ENCODE measurements at regions not wholly inside any gene's neighbourhood (a gene's known extent, or its start where the extent isn't known, plus 50 kb on each side); places are given as distances from the start of the nearest gene placed in this dataset.
"Not testable (repeated sequence)": the region's sequence is repeated elsewhere in the genome, so short reads cannot be mapped to it uniquely, and the experiment has no call there.

DNA sequence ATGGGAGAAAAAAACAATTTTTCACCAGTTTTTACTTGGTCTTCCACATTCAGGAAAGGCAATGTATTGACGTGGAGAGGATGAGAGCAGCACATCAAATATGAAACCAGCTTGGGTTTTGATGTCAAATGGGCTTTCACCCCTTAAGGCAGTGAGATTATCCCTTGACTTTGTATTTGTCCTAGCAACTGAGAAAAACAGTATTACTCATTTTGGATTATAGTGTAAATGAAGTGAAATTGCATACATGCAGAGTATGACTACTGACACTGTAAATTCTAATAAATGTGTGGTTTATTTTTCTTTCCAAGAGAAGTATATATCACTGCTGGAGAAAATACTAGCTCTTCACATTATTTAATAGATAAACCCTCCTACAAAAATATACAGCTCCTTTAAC is 863.6 kb upstream of the IGFBP7 start:
- no peaks in the 10 kb centered on the region for H3K36me3 ChIP-seq (ENCODE audit: control insufficient read depth, insufficient read depth, low read length)
- H3K4me3 ChIP-seq (ENCODE audit: low read depth, low read length): no peak overlapping the region
- intact Hi-C loops (cut with micrococcal nuclease; ENCODE audit: unreplicated experiment): no loop called here
- no peak for TF ChIP-seq CTCF (IDR thresholded peaks at IDR 0.05; ENCODE audit: insufficient read depth in 1 of 2, low read depth in 1 of 2, low read length in 1 of 2, severe bottlenecking in 1 of 2, unreplicated experiment in 1 of 2)
- H3K36me3 Mint-ChIP-seq (ENCODE audit: insufficient read depth, unreplicated experiment): no peaks in the 10 kb centered on the region
- no peaks in the 10 kb centered on the region for H3K9me3 ChIP-seq
- H3K27me3 ChIP-seq (replicated peaks; ENCODE audit: control insufficient read depth, insufficient read depth, low read length): no peaks in the 10 kb centered on the region
- no peak overlapping the region for H3K4me3 Mint-ChIP-seq (ENCODE audit: unreplicated experiment)
- H3K4me1 ChIP-seq: no peaks in the 10 kb centered on the region
- H3K27ac Mint-ChIP-seq (ENCODE audit: unreplicated experiment): no peak overlapping the region
- H3K4me1 Mint-ChIP-seq (ENCODE audit: low read depth, unreplicated experiment): no peaks in the 10 kb centered on the region
- H3K27me3 Mint-ChIP-seq (ENCODE audit: insufficient read depth, unreplicated experiment): no peaks in the 10 kb centered on the region
- ChIA-PET CTCF (no interaction called here), POLR2A (no interaction called here)
- no peaks in the 10 kb centered on the region for H3K9me3 Mint-ChIP-seq (ENCODE audit: unreplicated experiment)
- no TSS peak for BruUV-seq (replicated peaks)
- DNase-seq: no peak

DNA sequence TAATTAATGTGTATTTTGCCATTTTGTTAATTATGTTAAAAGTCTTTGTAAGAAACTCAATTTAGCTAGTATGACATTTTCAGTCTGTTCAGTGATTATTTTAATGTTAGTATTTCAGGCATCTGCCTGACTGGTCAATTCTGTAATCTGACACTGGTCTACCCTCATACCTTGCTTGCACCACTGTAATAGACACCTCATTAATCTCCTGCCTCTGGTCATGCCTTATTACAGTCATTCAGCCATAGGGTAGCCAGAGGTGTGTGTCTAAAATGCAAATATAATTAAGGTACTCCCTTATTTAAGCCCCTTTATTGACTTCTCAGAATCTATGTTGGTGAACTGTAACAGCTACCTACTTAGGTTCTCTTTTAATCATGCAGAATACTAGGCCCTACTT is 861.1 kb upstream of the IGFBP7 start:
- no peaks in the 10 kb centered on the region for H3K9me3 Mint-ChIP-seq (ENCODE audit: unreplicated experiment)
- H3K4me3 ChIP-seq (ENCODE audit: low read depth, low read length): no peak overlapping the region
- DNase-seq: no peak
- no peaks in the 10 kb centered on the region for H3K36me3 Mint-ChIP-seq (ENCODE audit: insufficient read depth, unreplicated experiment)
- no TSS peak for BruUV-seq (replicated peaks)
- POLR2A ChIA-PET: no interaction called here
- TF ChIP-seq CTCF (IDR thresholded peaks at IDR 0.05; ENCODE audit: insufficient read depth in 1 of 2, low read depth in 1 of 2, low read length in 1 of 2, severe bottlenecking in 1 of 2, unreplicated experiment in 1 of 2): no peak
- no peaks in the 10 kb centered on the region for H3K4me1 Mint-ChIP-seq (ENCODE audit: low read depth, unreplicated experiment)
- H3K27ac Mint-ChIP-seq (ENCODE audit: unreplicated experiment): no peak overlapping the region
- no peaks in the 10 kb centered on the region for H3K36me3 ChIP-seq (ENCODE audit: control insufficient read depth, insufficient read depth, low read length)
- no peak overlapping the region for H3K4me3 Mint-ChIP-seq (ENCODE audit: unreplicated experiment)
- intact Hi-C loops (cut with micrococcal nuclease; ENCODE audit: unreplicated experiment): no loop called here
- CTCF ChIA-PET: no interaction called here
- H3K27me3 ChIP-seq (replicated peaks; ENCODE audit: control insufficient read depth, insufficient read depth, low read length): no peaks in the 10 kb centered on the region
- H3K4me1 ChIP-seq: no peaks in the 10 kb centered on the region
- no peaks in the 10 kb centered on the region for H3K27me3 Mint-ChIP-seq (ENCODE audit: insufficient read depth, unreplicated experiment)
- H3K9me3 ChIP-seq: no peaks in the 10 kb centered on the region

DNA sequence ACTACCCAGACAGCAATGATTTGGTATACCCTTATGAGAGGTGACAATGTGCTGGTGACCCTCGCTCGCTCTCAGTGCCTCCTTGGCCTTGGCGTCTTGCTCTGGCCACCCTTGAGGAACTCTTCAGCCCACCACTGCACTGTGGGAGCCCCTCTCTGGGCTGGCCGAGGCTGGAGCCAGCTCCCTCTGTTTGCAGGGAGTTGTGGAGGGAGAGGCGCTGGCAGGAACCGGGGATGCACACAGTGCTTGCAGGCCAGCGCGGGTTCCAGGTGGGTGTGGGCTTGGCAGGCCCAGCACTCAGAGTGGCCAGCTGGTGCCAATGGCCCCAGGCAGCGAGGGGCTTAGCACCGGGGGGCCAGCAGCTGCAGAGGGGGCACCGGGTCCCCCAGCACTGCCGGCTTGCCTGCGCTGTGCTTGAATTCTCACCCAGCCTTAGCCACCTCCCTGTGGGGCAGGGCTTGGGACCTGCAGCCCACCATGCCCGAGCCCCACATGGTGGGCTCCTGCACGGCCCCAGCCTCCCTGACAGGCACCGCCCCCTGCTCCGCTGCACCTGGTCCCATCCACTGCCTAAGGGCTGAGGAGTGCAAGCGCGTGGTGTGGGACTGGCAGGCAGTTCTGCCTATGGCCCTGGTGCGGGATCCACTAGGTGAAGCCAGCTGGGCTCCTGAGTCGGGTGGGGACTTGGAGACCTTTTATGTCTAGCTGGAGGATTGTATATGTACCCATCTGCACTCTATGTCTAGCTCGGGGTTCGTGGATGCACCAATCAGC is 857.0 kb upstream of the IGFBP7 start:
- Mint-ChIP-seq H3K9me3 (ENCODE audit: unreplicated experiment) (no peaks in the 10 kb centered on the region), H3K27ac (ENCODE audit: unreplicated experiment) (no peak overlapping the region), H3K27me3 (ENCODE audit: insufficient read depth, unreplicated experiment) (no peaks in the 10 kb centered on the region), H3K4me1 (ENCODE audit: low read depth, unreplicated experiment) (no peaks in the 10 kb centered on the region), H3K4me3 (ENCODE audit: unreplicated experiment) (no peak overlapping the region), H3K36me3 (ENCODE audit: insufficient read depth, unreplicated experiment) (no peaks in the 10 kb centered on the region)
- Histone ChIP-seq H3K36me3 (ENCODE audit: control insufficient read depth, insufficient read depth, low read length) (no peaks in the 10 kb centered on the region), H3K4me1 (no peaks in the 10 kb centered on the region), H3K9me3 (no peaks in the 10 kb centered on the region), H3K4me3 (ENCODE audit: low read depth, low read length) (no peak overlapping the region), H3K27me3 (replicated peaks; ENCODE audit: control insufficient read depth, insufficient read depth, low read length) (no peaks in the 10 kb centered on the region)
- ChIA-PET POLR2A (no interaction called here), CTCF (no interaction called here)
- DNase-seq: no peak
- intact Hi-C loops (cut with micrococcal nuclease; ENCODE audit: unreplicated experiment): no loop called here
- BruUV-seq (replicated peaks): no TSS peak
- no peak for TF ChIP-seq CTCF (IDR thresholded peaks at IDR 0.05; ENCODE audit: insufficient read depth in 1 of 2, low read depth in 1 of 2, low read length in 1 of 2, severe bottlenecking in 1 of 2, unreplicated experiment in 1 of 2)

- H3K4me1 ChIP-seq; H3K27me3 ChIP-seq (replicated peaks; ENCODE audit: control insufficient read depth, insufficient read depth, low read length); H3K4me3 ChIP-seq (ENCODE audit: low read depth, low read length); H3K4me3 Mint-ChIP-seq (ENCODE audit: unreplicated experiment); H3K27me3 Mint-ChIP-seq (ENCODE audit: insufficient read depth, unreplicated experiment); H3K4me1 Mint-ChIP-seq (ENCODE audit: low read depth, unreplicated experiment); BruUV-seq (replicated peaks); H3K36me3 ChIP-seq (ENCODE audit: control insufficient read depth, insufficient read depth, low read length); intact Hi-C loops (cut with micrococcal nuclease; ENCODE audit: unreplicated experiment); H3K9me3 Mint-ChIP-seq (ENCODE audit: unreplicated experiment); H3K9me3 ChIP-seq; H3K27ac Mint-ChIP-seq (ENCODE audit: unreplicated experiment); POLR2A ChIA-PET; H3K36me3 Mint-ChIP-seq (ENCODE audit: insufficient read depth, unreplicated experiment); DNase-seq; CTCF ChIA-PET: not testable (repeated sequence)
Observed at GRCh38 chr4:57965431-57965830, 855.2 kb upstream of the IGFBP7 start.

Measured in Caco-2 (cell line).